Natural killer cell (primary cell): ENCODE measurements at regions not wholly inside any gene's neighbourhood (a gene's known extent, or its start where the extent isn't known, plus 50 kb on each side); places are given as distances from the start of the nearest gene placed in this dataset.
"Not testable (repeated sequence)": the region's sequence is repeated elsewhere in the genome, so short reads cannot be mapped to it uniquely, and the experiment has no call there.

Source experiments
- ATAC-seq, 3 donors: fragments of 150-1000 bp in 2 of 3; fragments of 200-7000 bp in 1 of 3; cut with Tn5 transposase; 1 replicate in 1 of 3; 2 replicates in 2 of 3; pipeline ENCODE4 v1.10.0; 2021; ENCODE audit warnings: mild to moderate bottlenecking in 2 of 3, moderate library complexity in 2 of 3
- DNase-seq, 2 donors: peaks; one replicate each; pipeline versions ENCODE4 v3.0.0 to v3.0.0-alpha.2; 2013 to 2021; ENCODE audit warnings: mixed read lengths in 1 of 2
- H3K27ac ChIP-seq: one replicate; pipeline ENCODE4 v1.5.1; 2013; ENCODE audit warnings: mild to moderate bottlenecking, low read length
- H3K27me3 ChIP-seq: one replicate; pipeline ENCODE4 v1.6.1; 2013; ENCODE audit warnings: low read length; ENCODE audit not compliant: control insufficient read depth, insufficient read depth
- H3K36me3 ChIP-seq: one replicate; pipeline ENCODE4 v1.6.1; 2013; ENCODE audit warnings: low read length; ENCODE audit not compliant: control insufficient read depth, insufficient read depth
- H3K4me1 ChIP-seq: one replicate; pipeline ENCODE4 v1.6.1; 2013; ENCODE audit warnings: low read length; ENCODE audit not compliant: control insufficient read depth, insufficient read depth
- H3K4me3 ChIP-seq: one replicate; pipeline ENCODE4 v1.5.1; 2013; ENCODE audit warnings: low read length
- H3K9me3 ChIP-seq: one replicate; pipeline ENCODE4 v1.6.1; 2013; ENCODE audit warnings: low read length; ENCODE audit not compliant: control insufficient read depth, insufficient read depth
- H3K27ac Mint-ChIP-seq, 2 donors: one replicate each; pipeline ENCODE4 v1.8.0; 2022; ENCODE audit warnings: mild to moderate bottlenecking in 2 of 2, mixed read lengths in 2 of 2, moderate library complexity in 1 of 2
- H3K27me3 Mint-ChIP-seq, 2 donors: one replicate each; pipeline ENCODE4 v1.8.0; 2022; ENCODE audit warnings: low read depth in 2 of 2, mixed read lengths in 2 of 2
- H3K36me3 Mint-ChIP-seq: one replicate; pipeline ENCODE4 v1.8.0; 2022; ENCODE audit warnings: mixed read lengths
- H3K4me1 Mint-ChIP-seq, 2 donors: one replicate each; pipeline ENCODE4 v1.8.0; 2022; ENCODE audit warnings: mixed read lengths in 2 of 2
- H3K4me3 Mint-ChIP-seq: one replicate; pipeline ENCODE4 v1.8.0; 2022; ENCODE audit warnings: mild to moderate bottlenecking, moderate library complexity, mixed read lengths
- H3K9me3 Mint-ChIP-seq, 2 donors: one replicate each; pipeline ENCODE4 v1.8.0; 2022; ENCODE audit warnings: mixed read lengths in 2 of 2
- WGBS: methylation state at CpG from one replicate; pipeline ENCODE4 v1.1.7; 2013; ENCODE audit warnings: missing lambda C conversion rate; ENCODE audit not compliant: insufficient coverage; 5-methylcytosine and 5-hydroxymethylcytosine counted together
- intact Hi-C: fragments of 100-400 bp; cut with micrococcal nuclease; formaldehyde crosslinking; loops from one replicate; pipeline ENCODE4 v1.14.2; 2022
- TF ChIP-seq, protein P1 (sequence below): fragments of 200-600 bp; IDR thresholded peaks from one replicate; pipeline ENCODE4 v1.8.0; 2022; ENCODE audit warnings: antibody characterized with exemption

DNA sequence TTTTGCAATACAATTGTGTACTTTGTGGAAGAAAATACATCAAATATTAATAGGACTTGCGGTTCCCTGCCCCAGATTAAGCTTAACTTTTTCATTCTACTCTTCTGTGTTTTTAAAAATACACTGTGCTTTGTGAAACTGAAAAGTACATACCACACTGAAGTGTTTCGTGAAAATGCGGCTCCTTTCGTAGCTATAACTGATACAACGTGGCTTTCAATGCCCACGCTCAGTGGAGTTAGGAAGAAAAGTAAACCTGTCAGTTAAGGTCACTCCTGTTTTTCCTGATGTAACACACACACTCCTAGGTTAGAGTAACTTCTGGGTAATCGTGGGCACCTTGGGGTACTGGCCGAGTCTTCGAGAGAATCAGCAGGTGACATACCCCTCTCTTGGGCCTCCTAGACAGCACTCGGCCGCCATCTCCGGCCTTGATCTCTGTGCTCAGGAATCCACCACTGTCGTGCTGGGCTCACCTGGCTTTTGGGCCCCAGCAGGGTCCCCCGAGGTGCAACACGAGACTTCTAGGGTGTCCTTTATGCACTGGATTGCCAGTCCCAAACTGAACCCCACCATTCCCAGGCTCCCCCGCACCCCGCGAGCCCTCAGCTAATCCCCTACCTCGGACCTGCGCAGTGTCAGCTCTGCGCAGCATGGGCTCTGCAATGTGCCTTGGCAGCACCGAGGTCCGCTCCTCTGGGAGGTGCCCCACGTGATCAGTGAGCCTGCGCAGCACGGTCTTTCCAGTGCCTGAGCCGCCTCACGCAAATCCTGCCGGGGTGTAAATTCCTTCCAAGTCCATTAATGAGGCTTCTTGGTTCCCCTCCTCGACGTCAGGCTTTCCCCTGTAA lies 162.6 kb upstream of the INTU start:
- Histone ChIP-seq H3K4me1 (no peaks in the 10 kb centered on the region), H3K9me3 (no peaks in the 10 kb centered on the region), H3K4me3 (no peak overlapping the region), H3K27ac (no peak overlapping the region), H3K36me3 (no peaks in the 10 kb centered on the region), H3K27me3 (no peaks in the 10 kb centered on the region)
- no peak overlapping the region for H3K4me3 Mint-ChIP-seq
- no peak for DNase-seq
- WGBS = 92% methylated on average over 31 of the region's 31 CpGs
- H3K36me3 Mint-ChIP-seq = no peaks in the 10 kb centered on the region
- no peaks in the 10 kb centered on the region for H3K27me3 Mint-ChIP-seq
- peaks cover 2 to 4% of the 10 kb centered on the region in 2 donors for H3K9me3 Mint-ChIP-seq
- no peaks in the 10 kb centered on the region for H3K4me1 Mint-ChIP-seq
- no peak for ATAC-seq
- H3K27ac Mint-ChIP-seq = no peak overlapping the region
- intact Hi-C loops = no loop called here
- TF ChIP-seq, protein P1, sequence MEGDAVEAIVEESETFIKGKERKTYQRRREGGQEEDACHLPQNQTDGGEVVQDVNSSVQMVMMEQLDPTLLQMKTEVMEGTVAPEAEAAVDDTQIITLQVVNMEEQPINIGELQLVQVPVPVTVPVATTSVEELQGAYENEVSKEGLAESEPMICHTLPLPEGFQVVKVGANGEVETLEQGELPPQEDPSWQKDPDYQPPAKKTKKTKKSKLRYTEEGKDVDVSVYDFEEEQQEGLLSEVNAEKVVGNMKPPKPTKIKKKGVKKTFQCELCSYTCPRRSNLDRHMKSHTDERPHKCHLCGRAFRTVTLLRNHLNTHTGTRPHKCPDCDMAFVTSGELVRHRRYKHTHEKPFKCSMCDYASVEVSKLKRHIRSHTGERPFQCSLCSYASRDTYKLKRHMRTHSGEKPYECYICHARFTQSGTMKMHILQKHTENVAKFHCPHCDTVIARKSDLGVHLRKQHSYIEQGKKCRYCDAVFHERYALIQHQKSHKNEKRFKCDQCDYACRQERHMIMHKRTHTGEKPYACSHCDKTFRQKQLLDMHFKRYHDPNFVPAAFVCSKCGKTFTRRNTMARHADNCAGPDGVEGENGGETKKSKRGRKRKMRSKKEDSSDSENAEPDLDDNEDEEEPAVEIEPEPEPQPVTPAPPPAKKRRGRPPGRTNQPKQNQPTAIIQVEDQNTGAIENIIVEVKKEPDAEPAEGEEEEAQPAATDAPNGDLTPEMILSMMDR = no peak

DNA sequence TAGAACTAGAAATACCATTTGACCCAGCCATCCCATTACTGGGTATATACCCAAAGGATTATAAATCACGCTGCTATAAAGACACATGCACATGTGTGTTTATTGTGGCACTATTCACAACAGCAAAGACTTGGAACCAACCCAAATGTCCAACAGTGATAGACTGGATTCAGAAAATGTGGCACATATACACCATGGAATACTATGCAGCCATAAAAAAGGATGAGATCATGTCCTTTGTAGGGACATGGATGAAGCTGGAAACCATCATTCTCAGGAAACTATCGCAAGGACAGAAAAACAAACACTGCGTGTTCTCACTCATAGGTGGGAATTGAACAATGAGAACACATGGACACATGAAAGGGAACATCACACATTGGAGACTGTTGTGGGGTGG lies 154.5 kb upstream of the INTU start:
- H3K36me3 ChIP-seq, H3K36me3 Mint-ChIP-seq, H3K4me1 Mint-ChIP-seq, H3K4me3 Mint-ChIP-seq, H3K9me3 Mint-ChIP-seq, DNase-seq, ATAC-seq, H3K27me3 ChIP-seq, H3K4me1 ChIP-seq, H3K9me3 ChIP-seq, H3K4me3 ChIP-seq, intact Hi-C loops, H3K27me3 Mint-ChIP-seq, H3K27ac ChIP-seq, H3K27ac Mint-ChIP-seq: not testable (repeated sequence)
- WGBS = 93% methylated on average over 3 of the region's 3 CpGs

GRCh38 chr4:127479031-127479622 lies 153.6 kb upstream of the INTU start:
- no peaks in the 10 kb centered on the region for H3K4me1 ChIP-seq
- Mint-ChIP-seq H3K27me3 (no peaks in the 10 kb centered on the region), H3K9me3 (peaks cover 2 to 3% of the 10 kb centered on the region in 2 donors), H3K27ac (no peak overlapping the region), H3K36me3 (no peaks in the 10 kb centered on the region), H3K4me3 (no peak overlapping the region), H3K4me1 (no peaks in the 10 kb centered on the region)
- no peak overlapping the region for H3K4me3 ChIP-seq
- intact Hi-C loops = no loop called here
- ATAC-seq = no peak
- TF ChIP-seq, protein P1 = peak; percentile 10
- H3K27me3 ChIP-seq = no peaks in the 10 kb centered on the region
- no peaks in the 10 kb centered on the region for H3K36me3 ChIP-seq
- H3K9me3 ChIP-seq = no peaks in the 10 kb centered on the region
- no peak for DNase-seq
- H3K27ac ChIP-seq = no peak overlapping the region

GRCh38 chr4:127482049-127482448 lies 150.7 kb upstream of the INTU start:
- Mint-ChIP-seq H3K4me1 (no peaks in the 10 kb centered on the region), H3K36me3 (no peaks in the 10 kb centered on the region)
- WGBS = 100% methylated on average over 1 of the region's 1 CpG

More at GRCh38 chr4:127482049-127482448, 150.7 kb upstream of the INTU start:
- no peak overlapping the region for H3K4me3 Mint-ChIP-seq
- H3K27me3 Mint-ChIP-seq = no peaks in the 10 kb centered on the region
- ATAC-seq = no peak
- DNase-seq = no peak
- TF ChIP-seq, protein P1 = no peak
- H3K27me3 ChIP-seq = no peaks in the 10 kb centered on the region
- no peaks in the 10 kb centered on the region for H3K36me3 ChIP-seq
- H3K9me3 Mint-ChIP-seq = peaks cover 0 to 4% of the 10 kb centered on the region in 2 donors
- no peak overlapping the region for H3K4me3 ChIP-seq
- no peak overlapping the region for H3K27ac ChIP-seq
- no peaks in the 10 kb centered on the region for H3K9me3 ChIP-seq
- intact Hi-C loops = no loop called here
- H3K4me1 ChIP-seq = no peaks in the 10 kb centered on the region
- H3K27ac Mint-ChIP-seq = no peak overlapping the region
